Stomach smooth muscle (tissue), 2 donors: ENCODE measurements at regions not wholly inside any gene's neighbourhood (a gene's known extent, or its start where the extent isn't known, plus 50 kb on each side); places are given as distances from the start of the nearest gene placed in this dataset.
"Not testable (repeated sequence)": the region's sequence is repeated elsewhere in the genome, so short reads cannot be mapped to it uniquely, and the experiment has no call there.

ENCODE experiments used
- H3K27ac ChIP-seq: one replicate; pipeline ENCODE4 v1.7.0; 2013; ENCODE audit warnings: mild to moderate bottlenecking, low read length, inconsistent platforms
- H3K27me3 ChIP-seq, 2 donors: one replicate each; pipeline ENCODE4 v1.7.0; 2013; ENCODE audit warnings: low read length in 2 of 2; ENCODE audit not compliant: insufficient read depth in 2 of 2, control insufficient read depth in 1 of 2
- H3K36me3 ChIP-seq, 2 donors: one replicate each; pipeline ENCODE4 v1.7.0; 2013; ENCODE audit warnings: low read length in 2 of 2; ENCODE audit not compliant: control insufficient read depth in 2 of 2, insufficient read depth in 2 of 2
- H3K4me1 ChIP-seq: one replicate; pipeline ENCODE4 v1.7.0; 2013; ENCODE audit warnings: low read length; ENCODE audit not compliant: control insufficient read depth, insufficient read depth
- H3K4me3 ChIP-seq, 2 donors: one replicate each; pipeline ENCODE4 v1.7.0; 2013; ENCODE audit warnings: low read length in 2 of 2
- H3K9ac ChIP-seq, 2 donors: one replicate each; pipeline ENCODE4 v1.7.0; 2013; ENCODE audit warnings: low read length in 2 of 2, mild to moderate bottlenecking in 1 of 2
- H3K9me3 ChIP-seq, 2 donors: one replicate each; pipeline ENCODE4 v1.7.0; 2013; ENCODE audit warnings: low read length in 2 of 2; ENCODE audit not compliant: control insufficient read depth in 2 of 2
- donor health status: healthy.
- donor health status: Pancreatic carcinoma.

DNA sequence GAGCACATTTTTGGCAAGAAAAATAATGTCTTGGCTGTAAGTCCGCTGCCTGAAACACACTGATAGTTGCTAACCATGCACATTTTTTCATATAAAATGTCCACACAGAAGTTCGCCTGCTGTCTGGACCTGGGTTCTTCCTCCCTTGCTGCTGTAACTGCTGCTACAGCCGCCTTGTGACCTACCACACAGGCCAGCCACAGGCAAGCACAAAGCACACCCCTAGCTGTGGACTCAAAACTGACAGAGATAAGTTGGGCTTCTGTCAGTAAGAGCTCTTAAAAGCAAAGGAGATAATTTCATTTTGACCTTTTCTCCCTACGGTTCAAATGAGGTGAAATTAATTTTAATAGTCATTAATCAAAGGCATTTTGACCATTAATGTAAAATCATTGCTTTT is 354.7 kb downstream of the OTUD1 start:
- H3K4me1 ChIP-seq: no peaks in the 10 kb centered on the region
- no peak overlapping the region for H3K9ac ChIP-seq
- H3K9me3 ChIP-seq: no peaks in the 10 kb centered on the region
- H3K27me3 ChIP-seq: no peaks in the 10 kb centered on the region
- no peak overlapping the region for H3K27ac ChIP-seq
- no peak overlapping the region for H3K4me3 ChIP-seq
- no peaks in the 10 kb centered on the region for H3K36me3 ChIP-seq

DNA sequence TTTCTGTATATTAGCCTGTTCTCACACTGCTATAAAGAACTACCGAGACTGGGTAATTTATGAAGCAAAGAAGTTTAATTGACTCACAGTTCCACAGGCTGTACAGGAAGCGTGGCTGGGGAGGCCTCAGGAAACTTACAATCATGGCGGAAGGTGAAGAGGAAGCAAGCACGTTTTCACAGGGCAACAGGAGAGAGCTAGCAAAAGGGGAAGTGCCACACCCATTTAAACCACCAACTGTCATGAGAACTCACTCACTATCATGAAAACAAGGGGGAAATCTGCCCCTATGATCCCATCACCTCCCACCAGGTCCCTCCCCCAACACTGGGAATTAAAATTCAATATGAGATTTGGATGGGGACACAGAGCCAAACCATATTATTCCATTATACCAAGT is 358.6 kb downstream of the OTUD1 start:
- H3K27ac ChIP-seq, H3K9me3 ChIP-seq, H3K9ac ChIP-seq, H3K4me3 ChIP-seq, H3K27me3 ChIP-seq, H3K4me1 ChIP-seq, H3K36me3 ChIP-seq: not testable (repeated sequence)

DNA sequence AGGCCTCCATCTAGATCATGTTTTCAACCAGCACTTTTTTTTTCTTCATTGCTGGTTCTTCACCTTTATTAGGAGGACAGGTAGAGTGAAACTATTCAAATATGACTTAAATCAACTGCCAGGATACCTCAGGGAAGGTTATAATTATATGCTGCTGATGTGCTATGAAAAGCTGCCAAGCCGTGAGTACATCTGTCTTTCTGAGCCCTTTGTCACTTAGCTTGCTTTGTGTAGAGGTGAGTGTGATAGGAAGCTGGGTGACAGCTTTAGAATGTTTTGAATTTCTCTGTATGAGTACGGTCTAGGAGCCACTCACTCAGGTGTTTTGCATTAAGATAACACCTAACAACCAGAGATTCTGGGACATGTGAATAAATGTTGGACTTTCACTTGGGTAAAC is 365.2 kb downstream of the OTUD1 start:
- no peaks in the 10 kb centered on the region for H3K9me3 ChIP-seq
- no peak overlapping the region for H3K4me3 ChIP-seq
- no peaks in the 10 kb centered on the region for H3K27me3 ChIP-seq
- no peaks in the 10 kb centered on the region for H3K36me3 ChIP-seq
- no peak overlapping the region for H3K9ac ChIP-seq
- no peak overlapping the region for H3K27ac ChIP-seq
- no peaks in the 10 kb centered on the region for H3K4me1 ChIP-seq

DNA sequence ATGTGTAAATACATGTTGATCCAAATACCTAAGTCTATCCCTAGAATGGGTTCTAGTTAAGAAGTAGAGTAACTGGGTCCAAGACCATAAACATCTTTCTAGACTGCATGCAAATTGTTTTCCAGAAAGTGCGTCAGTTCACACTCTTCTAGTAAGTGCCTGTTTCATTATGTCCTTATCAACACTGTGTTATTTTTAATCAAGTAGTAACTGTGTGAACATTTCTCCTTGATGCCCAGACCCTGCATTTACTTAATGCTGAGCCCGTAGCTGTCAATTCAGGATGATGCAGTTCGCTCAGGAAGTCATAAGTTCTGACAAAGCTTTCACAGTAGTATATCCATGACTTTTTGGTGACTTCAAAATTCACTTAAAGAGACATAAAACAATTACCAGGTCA is 374.8 kb downstream of the OTUD1 start:
- peaks cover 2% of the 10 kb centered on the region for H3K4me1 ChIP-seq
- no peaks in the 10 kb centered on the region for H3K27me3 ChIP-seq
- H3K9me3 ChIP-seq: no peaks in the 10 kb centered on the region
- no peak overlapping the region for H3K27ac ChIP-seq
- no peak overlapping the region for H3K9ac ChIP-seq
- H3K4me3 ChIP-seq: no peak overlapping the region
- H3K36me3 ChIP-seq: no peaks in the 10 kb centered on the region

DNA sequence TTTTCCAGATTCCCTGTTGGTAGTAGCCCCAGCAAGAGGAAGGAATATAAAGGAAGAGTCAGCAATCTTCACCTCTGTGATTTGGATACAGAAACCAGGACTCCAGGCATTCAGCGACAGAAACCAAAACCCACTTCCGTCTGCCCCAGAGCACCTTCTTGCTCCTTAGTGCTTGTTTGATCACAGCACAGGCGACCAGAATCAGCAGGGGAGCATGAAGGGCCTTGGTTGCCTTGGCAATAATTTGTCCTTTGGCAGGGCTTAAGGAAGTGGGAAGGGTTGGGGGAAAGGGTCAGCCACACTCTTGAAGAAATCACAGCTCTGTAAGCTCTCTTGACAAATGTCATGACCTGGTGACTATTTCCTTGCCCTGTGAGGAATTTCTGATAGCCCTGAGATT is 379.6 kb downstream of the OTUD1 start:
- H3K9ac ChIP-seq: no peak overlapping the region
- no peaks in the 10 kb centered on the region for H3K27me3 ChIP-seq
- no peaks in the 10 kb centered on the region for H3K9me3 ChIP-seq
- no peaks in the 10 kb centered on the region for H3K36me3 ChIP-seq
- peaks cover 2% of the 10 kb centered on the region for H3K4me1 ChIP-seq
- H3K4me3 ChIP-seq: no peak overlapping the region
- no peak overlapping the region for H3K27ac ChIP-seq

DNA sequence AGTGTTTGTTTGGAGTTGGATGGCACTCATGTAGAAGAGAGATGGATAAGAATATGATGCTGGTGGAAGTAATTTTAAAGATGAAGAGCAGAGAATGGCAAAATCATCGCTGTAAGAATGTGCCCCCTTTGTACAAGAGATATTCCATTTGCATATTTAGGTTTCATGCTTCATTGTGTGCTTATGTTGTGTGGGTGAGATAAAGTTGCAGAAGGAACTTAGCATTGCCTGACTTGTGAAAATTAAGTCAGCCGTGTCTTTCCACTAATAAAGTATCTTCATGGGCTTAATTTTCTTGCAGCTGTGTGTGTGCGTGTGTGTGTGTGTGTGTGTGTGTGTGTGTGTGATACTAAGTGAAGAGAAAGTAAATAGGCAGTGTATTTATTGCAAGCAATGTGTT is 381.9 kb downstream of the OTUD1 start:
- Histone ChIP-seq H3K9ac (no peak overlapping the region), H3K36me3 (no peaks in the 10 kb centered on the region), H3K4me1 (peaks cover 2% of the 10 kb centered on the region), H3K9me3 (no peaks in the 10 kb centered on the region), H3K4me3 (no peak overlapping the region), H3K27ac (no peak overlapping the region), H3K27me3 (no peaks in the 10 kb centered on the region)

DNA sequence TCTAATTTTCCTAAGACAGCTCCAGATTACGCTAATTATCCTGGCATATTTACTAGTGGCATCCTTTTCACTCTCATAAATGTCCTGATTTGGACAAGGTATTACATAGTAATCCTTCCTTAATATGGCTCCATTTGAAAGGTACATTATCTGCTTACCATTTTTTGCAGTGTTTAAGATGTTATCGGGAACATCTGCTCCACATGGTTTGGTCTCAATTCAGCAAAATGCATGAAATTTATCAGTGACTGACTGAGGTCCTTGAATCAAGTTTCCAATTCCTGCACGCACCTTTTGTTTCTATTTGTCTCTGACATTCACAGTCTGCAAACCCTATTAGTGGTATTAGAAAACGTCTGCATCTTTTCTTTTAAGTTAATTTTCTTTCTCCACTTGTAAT is 384.1 kb upstream of the KIAA1217 start:
- H3K27ac ChIP-seq: no peak overlapping the region
- H3K4me1 ChIP-seq: no peaks in the 10 kb centered on the region
- no peak overlapping the region for H3K9ac ChIP-seq
- H3K36me3 ChIP-seq: no peaks in the 10 kb centered on the region
- no peak overlapping the region for H3K4me3 ChIP-seq
- no peaks in the 10 kb centered on the region for H3K9me3 ChIP-seq
- peaks cover 0 to 2% of the 10 kb centered on the region in 2 donors for H3K27me3 ChIP-seq

DNA sequence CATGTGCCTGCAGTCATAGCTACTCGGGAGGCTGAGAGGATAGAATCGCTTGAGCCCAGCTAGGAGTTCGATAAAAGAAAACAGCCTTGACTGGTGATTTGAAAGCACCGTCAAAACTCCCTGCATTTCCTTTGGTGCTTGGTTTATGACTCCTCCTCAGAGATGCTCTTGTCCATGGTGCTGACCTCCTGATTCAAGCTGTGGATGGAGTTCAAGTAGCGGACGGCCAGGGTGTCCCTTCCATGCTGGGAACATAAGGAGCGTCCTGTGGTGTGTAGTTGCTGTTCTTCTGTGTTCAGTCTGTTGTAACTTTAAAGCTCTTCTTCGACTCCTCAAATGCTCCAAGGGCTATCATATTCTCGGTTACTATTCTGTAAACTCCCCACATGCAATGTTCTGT is 382.5 kb upstream of the KIAA1217 start:
- no peaks in the 10 kb centered on the region for H3K9me3 ChIP-seq
- H3K4me1 ChIP-seq: no peaks in the 10 kb centered on the region
- H3K27ac ChIP-seq: no peak overlapping the region
- no peaks in the 10 kb centered on the region for H3K36me3 ChIP-seq
- no peak overlapping the region for H3K9ac ChIP-seq
- peaks cover 0 to 2% of the 10 kb centered on the region in 2 donors for H3K27me3 ChIP-seq
- H3K4me3 ChIP-seq: no peak overlapping the region

DNA sequence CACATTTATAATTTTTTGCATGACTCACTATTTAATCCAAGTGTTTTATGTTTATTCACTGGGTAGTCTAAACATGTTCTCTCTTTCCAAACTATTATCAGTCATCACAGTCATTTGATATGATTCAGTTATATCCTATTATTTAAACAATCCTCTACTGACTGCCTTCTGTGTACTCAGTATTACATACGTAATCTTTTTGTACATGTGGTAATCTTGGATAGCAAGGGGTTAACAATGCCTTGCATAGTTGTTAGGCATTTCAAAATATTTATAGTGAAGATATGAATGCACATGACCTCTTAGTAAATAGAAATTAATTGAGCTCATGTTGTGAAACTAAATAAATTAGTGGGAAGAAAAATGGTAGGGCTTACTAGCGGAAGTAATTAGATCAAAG is 379.4 kb upstream of the KIAA1217 start:
- peaks cover 0 to 2% of the 10 kb centered on the region in 2 donors for H3K27me3 ChIP-seq
- H3K9ac ChIP-seq: no peak overlapping the region
- H3K4me3 ChIP-seq: no peak overlapping the region
- no peaks in the 10 kb centered on the region for H3K36me3 ChIP-seq
- H3K27ac ChIP-seq: no peak overlapping the region
- no peaks in the 10 kb centered on the region for H3K9me3 ChIP-seq
- no peaks in the 10 kb centered on the region for H3K4me1 ChIP-seq

DNA sequence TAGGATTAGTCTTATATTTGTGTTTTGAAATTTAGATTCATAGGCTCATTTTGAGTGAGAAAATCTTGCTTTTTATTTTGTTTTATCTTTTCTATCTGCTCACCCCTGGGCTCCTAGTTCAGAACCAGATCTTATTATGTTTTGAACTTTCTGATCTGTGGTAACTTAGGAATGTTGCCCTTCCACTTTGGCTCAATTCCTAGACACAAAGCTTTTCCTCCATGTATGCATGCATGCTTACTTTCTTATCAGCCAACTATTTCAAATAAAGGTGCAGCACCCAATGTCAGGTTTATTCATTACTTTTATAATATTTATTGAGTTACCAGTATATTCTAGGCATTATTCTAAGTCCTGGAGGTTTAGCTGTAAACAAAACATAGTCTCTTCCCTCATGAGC is 374.8 kb upstream of the KIAA1217 start:
- H3K4me1 ChIP-seq: no peaks in the 10 kb centered on the region
- no peak overlapping the region for H3K4me3 ChIP-seq
- no peak overlapping the region for H3K9ac ChIP-seq
- no peak overlapping the region for H3K27ac ChIP-seq
- H3K9me3 ChIP-seq: no peaks in the 10 kb centered on the region
- no peaks in the 10 kb centered on the region for H3K36me3 ChIP-seq
- no peaks in the 10 kb centered on the region for H3K27me3 ChIP-seq

DNA sequence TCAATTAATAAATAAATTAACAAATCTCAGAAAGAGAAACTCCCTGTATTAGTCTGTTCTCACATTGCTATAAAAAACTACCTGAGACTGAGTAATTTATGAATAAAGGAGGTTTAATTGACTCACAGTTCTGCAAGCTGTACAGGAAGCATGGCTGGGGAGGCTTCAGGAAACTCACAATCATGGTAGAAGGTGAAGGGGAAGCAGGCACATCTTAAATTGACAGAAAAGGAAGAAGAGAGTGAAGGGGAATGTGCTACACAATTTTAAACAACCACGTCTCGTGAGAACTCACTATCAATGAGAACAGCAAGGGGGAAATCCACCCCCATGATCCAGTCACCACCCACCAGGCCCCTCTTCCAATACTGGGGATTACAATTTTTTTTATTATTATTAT is 358.3 kb upstream of the KIAA1217 start:
- no peaks in the 10 kb centered on the region for H3K9me3 ChIP-seq
- H3K27ac ChIP-seq: no peak overlapping the region
- H3K27me3 ChIP-seq: no peaks in the 10 kb centered on the region
- no peaks in the 10 kb centered on the region for H3K4me1 ChIP-seq
- no peak overlapping the region for H3K4me3 ChIP-seq
- H3K9ac ChIP-seq: no peak overlapping the region
- no peaks in the 10 kb centered on the region for H3K36me3 ChIP-seq

DNA sequence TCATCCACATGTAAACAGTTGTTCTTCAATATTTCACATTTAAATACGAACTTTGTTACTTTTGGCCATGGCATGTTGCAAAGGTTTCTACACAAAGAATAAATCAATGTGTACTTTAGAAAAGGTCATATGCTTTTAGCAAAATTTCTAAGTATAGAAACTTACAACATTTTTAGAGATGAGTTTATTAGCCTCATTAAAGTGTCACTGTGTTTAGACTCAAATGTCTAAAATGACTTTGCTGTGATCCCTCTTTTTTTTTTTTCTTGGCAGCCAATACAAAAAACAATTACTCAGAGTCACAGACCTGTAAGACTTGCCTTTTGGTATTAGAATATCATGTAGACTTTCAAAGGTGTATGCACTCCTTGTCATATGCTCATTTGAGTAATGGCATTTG is 349.3 kb upstream of the KIAA1217 start:
- no peaks in the 10 kb centered on the region for H3K4me1 ChIP-seq
- no peaks in the 10 kb centered on the region for H3K36me3 ChIP-seq
- no peaks in the 10 kb centered on the region for H3K27me3 ChIP-seq
- no peaks in the 10 kb centered on the region for H3K9me3 ChIP-seq
- H3K9ac ChIP-seq: no peak overlapping the region
- H3K4me3 ChIP-seq: no peak overlapping the region
- no peak overlapping the region for H3K27ac ChIP-seq
